GM12878 (cell line): ENCODE measurements at regions not wholly inside any gene's neighbourhood (a gene's known extent, or its start where the extent isn't known, plus 50 kb on each side); places are given as distances from the start of the nearest gene placed in this dataset.

Experiments
- ATAC-seq: fragments of 200-7000 bp; cut with Tn5 transposase; 3 replicates; pipeline ENCODE4 v1.9.1; 2020; ENCODE audit warnings: mild to moderate bottlenecking, moderate library complexity
- BruUV-seq: library from RNA; stranded (reverse); fragments of 400-500 nt; replicated peaks from 2 replicates; lab custom pipeline; 2021; lab: Mats Ljungman, UMichigan
- CTCF ChIA-PET: fragments of 300-600 bp; sonication (Branson Sonifier 250); formaldehyde crosslinking; extraction: SDS; loops from one replicate; lab custom pipeline; 2021; ENCODE audit warnings: inconsistent platforms; lab: Yijun Ruan, JAX
- POLR2A ChIA-PET: fragments of 350-600 bp; formaldehyde crosslinking; extraction: SDS; loops from one replicate; lab custom pipeline; 2021; ENCODE audit warnings: inconsistent platforms; lab: Charles Lee
- RAD21 ChIA-PET: fragments of 300-600 bp; sonication (Branson Sonifier 250); formaldehyde crosslinking; loops from one replicate; lab custom pipeline; 2023; ENCODE audit warnings: antibody characterized with exemption; ENCODE audit not compliant: unreplicated experiment; lab: Charles Lee
- SMC1A ChIA-PET: fragments of 300-600 bp; sonication (Branson Sonifier 250); formaldehyde crosslinking; loops from one replicate; lab custom pipeline; 2023; ENCODE audit not compliant: unreplicated experiment, uncharacterized antibody; lab: Charles Lee
- DNase-seq: peaks from one replicate; pipeline ENCODE4 v3.0.0-alpha.2; 2011; ENCODE audit warnings: low read depth, low spot score
- FAIRE-seq: peaks from 3 replicates; lab custom pipeline; 2011; peaks lifted over from hg19 to GRCh38; lab: Jason Lieb, UNC
- H2AFZ ChIP-seq: 2 replicates; pipeline ENCODE4 v1.6.0; 2011; ENCODE audit warnings: low read depth, low read length, control low read depth; ENCODE audit not compliant: control insufficient read depth
- H3K27ac ChIP-seq: 2 replicates; pipeline ENCODE4 v1.5.1; 2011; ENCODE audit warnings: control low read depth; ENCODE audit not compliant: control insufficient read depth, insufficient read depth
- H3K27me3 ChIP-seq, 2 experiments: replicated peaks in 1 of 2; 2 replicates each; pipeline versions ENCODE4 v1.6.0 to v1.6.1; 2011; ENCODE audit warnings: low read length in 1 of 2; ENCODE audit not compliant: control insufficient read depth in 2 of 2, insufficient read depth in 2 of 2
- H3K36me3 ChIP-seq, 2 experiments: 2 replicates each; pipeline ENCODE4 v1.5.1; 2011; ENCODE audit warnings: low read length in 1 of 2; ENCODE audit not compliant: control insufficient read depth in 2 of 2, insufficient read depth in 2 of 2
- H3K4me1 ChIP-seq: 2 replicates; pipeline ENCODE4 v1.6.1; 2011; ENCODE audit warnings: mild to moderate bottlenecking, low read length, moderate library complexity, mixed read lengths; ENCODE audit not compliant: control insufficient read depth, insufficient read depth
- H3K4me2 ChIP-seq: 2 replicates; pipeline ENCODE4 v1.6.0; 2011; ENCODE audit warnings: control low read depth; ENCODE audit not compliant: control insufficient read depth, insufficient read depth
- H3K4me3 ChIP-seq: fragments of 200-600 bp; sonication (generic); 2 replicates; pipeline ENCODE4 v1.5.1; 2016
- H3K79me2 ChIP-seq: 2 replicates; pipeline ENCODE4 v1.6.0; 2011; ENCODE audit warnings: low read length; ENCODE audit not compliant: control insufficient read depth, insufficient read depth
- H3K9ac ChIP-seq: 2 replicates; pipeline ENCODE4 v1.8.0; 2011; ENCODE audit warnings: low read length, control low read depth, mixed read lengths; ENCODE audit not compliant: control insufficient read depth, insufficient read depth
- H3K9me3 ChIP-seq: replicated peaks from 3 replicates; pipeline ENCODE4 v1.5.1; 2011; ENCODE audit warnings: mild to moderate bottlenecking, low read length; ENCODE audit not compliant: control insufficient read depth, insufficient read depth
- H4K20me1 ChIP-seq: 2 replicates; pipeline ENCODE4 v1.6.0; 2011; ENCODE audit not compliant: control insufficient read depth, insufficient read depth
- ATF7 ChIP-seq: fragments of 450-650 bp; IDR thresholded peaks from 2 replicates; pipeline ENCODE4 v1.6.1; 2016; ENCODE audit warnings: low read depth, mild to moderate bottlenecking
- BMI1 ChIP-seq: fragments of 450-650 bp; IDR thresholded peaks from 2 replicates; pipeline ENCODE4 v1.6.1; 2016; ENCODE audit warnings: mild to moderate bottlenecking, moderate library complexity, borderline replicate concordance
- FOXM1 ChIP-seq: IDR thresholded peaks from 2 replicates; pipeline ENCODE4 v1.6.1; 2012; ENCODE audit warnings: low read depth, mild to moderate bottlenecking, inconsistent platforms, low read length, moderate library complexity
- GABPA ChIP-seq: IDR thresholded peaks from 2 replicates; pipeline ENCODE4 v1.6.1; 2014; ENCODE audit warnings: antibody characterized with exemption, low read depth, mild to moderate bottlenecking, inconsistent platforms
- HSF1 ChIP-seq: fragments of 150-350 bp; IDR thresholded peaks from 2 replicates; pipeline ENCODE4 v1.6.1; 2014; ENCODE audit warnings: mild to moderate bottlenecking, low read depth, low read length
- IKZF2 ChIP-seq, 2 experiments: fragments of 450-650 bp; IDR thresholded peaks; 2 replicates each; pipeline ENCODE4 v1.6.1; 2017; ENCODE audit warnings: mild to moderate bottlenecking in 2 of 2, moderate library complexity in 2 of 2
- IRF4 ChIP-seq: IDR thresholded peaks from 2 replicates; pipeline ENCODE4 v1.6.1; 2011; ENCODE audit warnings: low read depth, low read length
- JUNB ChIP-seq: IDR thresholded peaks from 2 replicates; pipeline ENCODE4 v1.6.1; 2016; ENCODE audit warnings: antibody characterized with exemption, mild to moderate bottlenecking
- KAT2A ChIP-seq: conservative IDR thresholded peaks from 2 replicates; pipeline ENCODE4 v1.6.1; 2011; ENCODE audit warnings: low read depth, low read length; ENCODE audit not compliant: control insufficient read depth
- MXI1 ChIP-seq: fragments of 150-350 bp; IDR thresholded peaks from 2 replicates; pipeline ENCODE4 v1.6.1; 2011; ENCODE audit warnings: low read depth, mild to moderate bottlenecking, inconsistent platforms, low read length, improper control_type of control experiment
- MYB ChIP-seq: fragments of 150-350 bp; IDR thresholded peaks from 2 replicates; pipeline ENCODE4 v1.6.1; 2014; ENCODE audit warnings: mild to moderate bottlenecking, low read depth, low read length, borderline replicate concordance
- NBN ChIP-seq: fragments of 450-650 bp; IDR thresholded peaks from 2 replicates; pipeline ENCODE4 v1.6.1; 2016
- NKRF ChIP-seq: fragments of 450-650 bp; conservative IDR thresholded peaks from 2 replicates; pipeline ENCODE4 v1.6.1; 2017; ENCODE audit warnings: mild to moderate bottlenecking, moderate library complexity
- RAD21 ChIP-seq: IDR thresholded peaks from 2 replicates; pipeline ENCODE4 v1.6.1; 2011; ENCODE audit warnings: mild to moderate bottlenecking, low read depth, low read length, moderate library complexity; ENCODE audit not compliant: insufficient read depth
- SMAD5 ChIP-seq: IDR thresholded peaks from 2 replicates; pipeline ENCODE4 v1.6.1; 2016; ENCODE audit warnings: antibody characterized with exemption, low read depth
- WRNIP1 ChIP-seq: IDR thresholded peaks from 2 replicates; pipeline ENCODE4 v1.6.1; 2011; ENCODE audit warnings: low read depth, low read length, improper control_type of control experiment, borderline replicate concordance
- ZNF217 ChIP-seq: fragments of 450-650 bp; IDR thresholded peaks from 2 replicates; pipeline ENCODE4 v1.6.1; 2017; ENCODE audit warnings: antibody characterized with exemption, mild to moderate bottlenecking
- WGBS: methylation state at CpG from one replicate; pipeline ENCODE4 v1.1.6; 2016; ENCODE audit warnings: low lambda C conversion rate; ENCODE audit not compliant: insufficient replicate concordance, insufficient coverage; ENCODE audit errors: missing lambda C conversion rate; 5-methylcytosine and 5-hydroxymethylcytosine counted together
- in situ Hi-C: fragments of 300-500 bp; cut with MboI; formaldehyde crosslinking; loops from 9 replicates; pipeline ENCODE4 v1.14.3; 2018; ENCODE audit warnings: mixed read lengths
- intact Hi-C: fragments of 100-400 bp; cut with micrococcal nuclease; formaldehyde crosslinking; loops from one replicate; pipeline ENCODE4 v1.14.2; 2022; ENCODE audit not compliant: unreplicated experiment

- no peak overlapping the region for H3K27ac ChIP-seq
- H3K4me3 ChIP-seq: no peak overlapping the region
- H3K27me3 ChIP-seq: no peaks in the 10 kb centered on the region
- no peaks in the 10 kb centered on the region for H4K20me1 ChIP-seq
- no peak for DNase-seq
- 2% methylated on average over 2 of the region's 2 CpGs for WGBS
- H3K4me2 ChIP-seq: no peak overlapping the region
- no peaks in the 10 kb centered on the region for H3K9me3 ChIP-seq
- CTCF ChIA-PET: no interaction called here
- H3K4me1 ChIP-seq: no peaks in the 10 kb centered on the region
- no peaks in the 10 kb centered on the region for H3K79me2 ChIP-seq
- no peaks in the 10 kb centered on the region for H3K36me3 ChIP-seq
- intact Hi-C loops (no loop called here), in situ Hi-C loops (no loop called here)
- no peak overlapping the region for H3K9ac ChIP-seq
- SMC1A ChIA-PET: no interaction called here
- ATAC-seq: no peak
- no TSS peak for BruUV-seq
- no peak for TF ChIP-seq IRF4
- TF ChIP-seq, all 136 proteins: peak for 0
- ChIA-PET RAD21 (no interaction called here), POLR2A (no interaction called here)
- FAIRE-seq: no peak
- no peak overlapping the region for H2AFZ ChIP-seq
Observed at GRCh38 chr5:68954618-68954910, 139.2 kb upstream of the SLC30A5 start.

GRCh38 chr5:68957591-68957990 lies 136.2 kb upstream of the SLC30A5 start:
- Histone ChIP-seq H3K9me3 (no peaks in the 10 kb centered on the region), H3K4me1 (no peaks in the 10 kb centered on the region), H3K4me3 (no peak overlapping the region), H3K27ac (no peak overlapping the region), H4K20me1 (no peaks in the 10 kb centered on the region), H3K9ac (no peak overlapping the region), H2AFZ (no peak overlapping the region), H3K4me2 (no peak overlapping the region), H3K27me3 (no peaks in the 10 kb centered on the region), H3K79me2 (no peaks in the 10 kb centered on the region), H3K36me3 (no peaks in the 10 kb centered on the region)
- FAIRE-seq: no peak
- in situ Hi-C loops: no loop called here
- SMC1A ChIA-PET: no interaction called here
- intact Hi-C loops: no loop called here
- RAD21 ChIA-PET: no interaction called here
- DNase-seq: no peak
- POLR2A ChIA-PET: no interaction called here
- TF ChIP-seq WRNIP1 (no peak), RAD21 (no peak), NBN (no peak), BMI1 (no peak), JUNB (no peak), ZNF217 (no peak), SMAD5 (no peak), ATF7 (no peak), GABPA (no peak), MYB (no peak), NKRF (no peak), IKZF2 (IDR thresholded peaks at IDR 0.05) (no peak), KAT2A (no peak), MXI1 (no peak), HSF1 (no peak), FOXM1 (no peak)
- no TSS peak for BruUV-seq
- CTCF ChIA-PET: no interaction called here
- ATAC-seq: no peak
